Neutrophil (primary cell): ENCODE measurements at regions not wholly inside any gene's neighbourhood (a gene's known extent, or its start where the extent isn't known, plus 50 kb on each side); places are given as distances from the start of the nearest gene placed in this dataset.

Experiments used
- H3K27ac ChIP-seq: fragments of 200-600 bp; sonication (generic); 2 replicates; pipeline ENCODE4 v1.5.1; 2016; ENCODE audit warnings: mild to moderate bottlenecking, moderate library complexity
- H3K27me3 ChIP-seq: fragments of 200-600 bp; sonication (generic); 2 replicates; pipeline ENCODE4 v1.6.0; 2016; ENCODE audit warnings: mild to moderate bottlenecking
- H3K36me3 ChIP-seq: fragments of 200-600 bp; sonication (generic); 2 replicates; pipeline ENCODE4 v1.5.1; 2017
- H3K4me1 ChIP-seq, 2 experiments: fragments of 200-600 bp in 1 of 2; sonication (generic) in 1 of 2; 1 replicate in 1 of 2; 2 replicates in 1 of 2; pipeline versions ENCODE4 v1.5.1 to v1.6.1; 2013 to 2016; ENCODE audit warnings: low read depth in 1 of 2, low read length in 1 of 2, mild to moderate bottlenecking in 1 of 2, moderate library complexity in 1 of 2; ENCODE audit not compliant: control insufficient read depth in 1 of 2, insufficient read depth in 1 of 2
- H3K4me3 ChIP-seq, 2 experiments: fragments of 200-600 bp in 1 of 2; sonication (generic) in 1 of 2; 1 replicate in 1 of 2; 2 replicates in 1 of 2; pipeline ENCODE4 v1.5.1; 2013 to 2016; ENCODE audit warnings: low read depth in 1 of 2, low read length in 1 of 2, mild to moderate bottlenecking in 1 of 2, moderate library complexity in 1 of 2
- H3K9me3 ChIP-seq: fragments of 200-600 bp; sonication (generic); 2 replicates; pipeline ENCODE4 v1.5.1; 2016
- TF ChIP-seq, protein P1 (sequence below): fragments of 200-600 bp; sonication (generic); IDR thresholded peaks from 2 replicates; pipeline ENCODE4 v1.5.1; 2016; ENCODE audit warnings: antibody characterized with exemption

DNA sequence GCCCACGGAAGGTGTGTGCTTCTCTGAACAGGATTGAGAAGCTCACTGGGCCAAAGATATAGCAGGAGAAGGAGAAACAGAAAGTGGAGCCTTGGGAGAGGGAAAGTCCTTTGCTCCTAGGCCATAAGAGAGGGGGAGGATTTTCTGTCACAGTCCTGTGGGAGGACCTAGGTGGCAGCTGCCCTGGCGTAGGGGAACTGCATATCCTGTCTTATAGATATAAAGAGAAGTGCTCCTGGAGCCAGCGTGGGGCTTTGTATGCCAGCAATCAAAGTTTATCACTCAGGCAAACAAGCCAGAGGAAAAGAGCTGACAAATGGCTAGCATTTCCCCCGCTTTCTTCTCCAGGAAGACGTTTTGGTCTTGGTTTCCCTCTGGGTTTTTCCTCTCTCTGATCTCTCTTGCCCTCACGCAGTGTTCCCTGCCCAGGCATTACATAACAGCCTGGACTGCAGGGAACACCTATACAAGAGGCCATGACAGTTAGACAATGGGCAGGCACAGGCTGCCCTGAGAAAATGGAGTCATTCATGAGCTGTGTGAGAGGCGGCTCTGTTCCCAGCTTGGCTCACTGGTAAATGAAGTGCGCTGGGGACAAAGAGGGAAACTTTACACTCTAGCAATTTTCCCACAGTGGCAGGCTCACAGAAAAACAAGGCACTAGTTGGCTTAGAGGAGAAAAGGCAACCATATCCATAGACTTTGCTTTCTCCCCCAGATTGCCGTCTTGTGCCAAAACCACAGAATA lies 52.5 kb upstream of the ZNF648 start:
- H3K36me3 ChIP-seq, result no peaks in the 10 kb centered on the region
- no peaks in the 10 kb centered on the region for H3K4me1 ChIP-seq
- H3K9me3 ChIP-seq, result no peaks in the 10 kb centered on the region
- peaks cover 47% of the 10 kb centered on the region for H3K27me3 ChIP-seq
- TF ChIP-seq, protein P1, sequence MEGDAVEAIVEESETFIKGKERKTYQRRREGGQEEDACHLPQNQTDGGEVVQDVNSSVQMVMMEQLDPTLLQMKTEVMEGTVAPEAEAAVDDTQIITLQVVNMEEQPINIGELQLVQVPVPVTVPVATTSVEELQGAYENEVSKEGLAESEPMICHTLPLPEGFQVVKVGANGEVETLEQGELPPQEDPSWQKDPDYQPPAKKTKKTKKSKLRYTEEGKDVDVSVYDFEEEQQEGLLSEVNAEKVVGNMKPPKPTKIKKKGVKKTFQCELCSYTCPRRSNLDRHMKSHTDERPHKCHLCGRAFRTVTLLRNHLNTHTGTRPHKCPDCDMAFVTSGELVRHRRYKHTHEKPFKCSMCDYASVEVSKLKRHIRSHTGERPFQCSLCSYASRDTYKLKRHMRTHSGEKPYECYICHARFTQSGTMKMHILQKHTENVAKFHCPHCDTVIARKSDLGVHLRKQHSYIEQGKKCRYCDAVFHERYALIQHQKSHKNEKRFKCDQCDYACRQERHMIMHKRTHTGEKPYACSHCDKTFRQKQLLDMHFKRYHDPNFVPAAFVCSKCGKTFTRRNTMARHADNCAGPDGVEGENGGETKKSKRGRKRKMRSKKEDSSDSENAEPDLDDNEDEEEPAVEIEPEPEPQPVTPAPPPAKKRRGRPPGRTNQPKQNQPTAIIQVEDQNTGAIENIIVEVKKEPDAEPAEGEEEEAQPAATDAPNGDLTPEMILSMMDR, result no peak
- no peak overlapping the region for H3K27ac ChIP-seq
- H3K4me3 ChIP-seq, result no peak overlapping the region

DNA sequence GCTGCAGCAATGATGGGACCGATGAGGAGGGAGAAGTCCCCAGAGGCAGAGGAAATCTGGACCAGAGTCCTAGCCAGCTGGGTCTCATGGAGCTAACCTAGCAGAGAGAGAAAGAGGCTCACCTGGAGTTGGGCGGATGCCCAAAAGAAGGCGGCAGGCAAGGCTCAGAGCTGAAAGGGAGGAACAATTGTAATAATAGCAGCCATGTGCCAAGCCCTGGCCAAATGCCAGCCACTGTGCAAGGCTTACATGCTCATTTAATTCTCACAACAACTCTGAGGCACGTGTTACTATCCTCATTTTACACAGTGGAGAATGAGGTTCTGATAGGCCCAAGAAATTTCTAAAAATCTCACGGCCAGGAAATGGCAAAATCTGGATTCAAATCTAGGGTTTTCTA lies 50.0 kb upstream of the ZNF648 start:
- Histone ChIP-seq H3K36me3 (no peaks in the 10 kb centered on the region), H3K27me3 (peaks cover 47% of the 10 kb centered on the region), H3K9me3 (no peaks in the 10 kb centered on the region), H3K4me1 (no peaks in the 10 kb centered on the region), H3K27ac (no peak overlapping the region), H3K4me3 (no peak overlapping the region)
- TF ChIP-seq, protein P1, result no peak
